ENCODE measurements at regions not wholly inside any gene's neighbourhood (a gene's known extent, or its start where the extent isn't known, plus 50 kb on each side); places are given as distances from the start of the nearest gene placed in this dataset.

DNA sequence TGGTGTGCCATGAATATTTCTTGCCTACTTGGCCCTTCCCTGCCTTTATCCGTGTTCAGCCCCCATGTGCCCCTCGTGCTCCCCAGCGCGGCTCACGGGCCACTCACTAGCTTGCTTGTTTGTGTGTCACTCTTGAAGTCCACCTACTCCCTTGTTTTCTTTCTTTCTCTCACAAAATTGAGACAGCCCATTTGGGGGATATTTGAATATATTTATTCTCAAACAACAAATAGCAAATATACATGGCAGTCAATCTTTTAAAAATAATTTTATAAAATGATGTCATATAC is 82.2 kb downstream of the PLXNA1 start:
- TF ChIP-seq, protein P1, sequence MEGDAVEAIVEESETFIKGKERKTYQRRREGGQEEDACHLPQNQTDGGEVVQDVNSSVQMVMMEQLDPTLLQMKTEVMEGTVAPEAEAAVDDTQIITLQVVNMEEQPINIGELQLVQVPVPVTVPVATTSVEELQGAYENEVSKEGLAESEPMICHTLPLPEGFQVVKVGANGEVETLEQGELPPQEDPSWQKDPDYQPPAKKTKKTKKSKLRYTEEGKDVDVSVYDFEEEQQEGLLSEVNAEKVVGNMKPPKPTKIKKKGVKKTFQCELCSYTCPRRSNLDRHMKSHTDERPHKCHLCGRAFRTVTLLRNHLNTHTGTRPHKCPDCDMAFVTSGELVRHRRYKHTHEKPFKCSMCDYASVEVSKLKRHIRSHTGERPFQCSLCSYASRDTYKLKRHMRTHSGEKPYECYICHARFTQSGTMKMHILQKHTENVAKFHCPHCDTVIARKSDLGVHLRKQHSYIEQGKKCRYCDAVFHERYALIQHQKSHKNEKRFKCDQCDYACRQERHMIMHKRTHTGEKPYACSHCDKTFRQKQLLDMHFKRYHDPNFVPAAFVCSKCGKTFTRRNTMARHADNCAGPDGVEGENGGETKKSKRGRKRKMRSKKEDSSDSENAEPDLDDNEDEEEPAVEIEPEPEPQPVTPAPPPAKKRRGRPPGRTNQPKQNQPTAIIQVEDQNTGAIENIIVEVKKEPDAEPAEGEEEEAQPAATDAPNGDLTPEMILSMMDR (IDR thresholded peaks at IDR 0.05; ENCODE audit: insufficient read depth, low read depth, low read length), result no peak
- no peak for TF ChIP-seq EZH2 (IDR thresholded peaks at IDR 0.05; ENCODE audit: insufficient read depth, low read length)

All from astrocyte (in vitro differentiated cells and primary cell).